GM19463 (cell line): ENCODE measurements at regions not wholly inside any gene's neighbourhood (a gene's known extent, or its start where the extent isn't known, plus 50 kb on each side); places are given as distances from the start of the nearest gene placed in this dataset.

ENCODE experiments used
- ATAC-seq: cut with Tn5 transposase; IDR thresholded peaks from one replicate; pipeline ENCODE4 v1.9.1; 2021; ENCODE audit warnings: mild to moderate bottlenecking, moderate library complexity; ENCODE audit not compliant: unreplicated experiment

GRCh38 chr5:156103155-156103885 is 223.6 kb upstream of the SGCD start:
- ATAC-seq: no peak

- ATAC-seq: no peak
These were observed 217.5 kb upstream of the SGCD start for GRCh38 chr5:156109317-156110023.

- no peak for ATAC-seq
These were observed 207.3 kb upstream of the SGCD start for GRCh38 chr5:156119692-156120091.

GRCh38 chr5:156120777-156121176 is 206.2 kb upstream of the SGCD start:
- no peak for ATAC-seq

- no peak for ATAC-seq
These were observed 205.7 kb upstream of the SGCD start for GRCh38 chr5:156121234-156121633.

GRCh38 chr5:156121882-156122281 is 205.1 kb upstream of the SGCD start:
- ATAC-seq: no peak

- no peak for ATAC-seq
These were observed 202.3 kb upstream of the SGCD start for GRCh38 chr5:156124708-156125107.

- no peak for ATAC-seq
These were observed 201.8 kb upstream of the SGCD start for GRCh38 chr5:156125118-156125517.

GRCh38 chr5:156126716-156127115 is 200.2 kb upstream of the SGCD start:
- ATAC-seq: no peak

GRCh38 chr5:156128026-156128425 is 198.9 kb upstream of the SGCD start:
- no peak for ATAC-seq

- no peak for ATAC-seq
These were observed 192.7 kb upstream of the SGCD start for GRCh38 chr5:156134216-156134615.

- ATAC-seq: no peak
These were observed 191.4 kb upstream of the SGCD start for GRCh38 chr5:156135531-156135930.

- ATAC-seq: no peak
These were observed 189.7 kb upstream of the SGCD start for GRCh38 chr5:156137071-156137869.

- no peak for ATAC-seq
These were observed 184.1 kb upstream of the SGCD start for GRCh38 chr5:156142867-156143266.

- no peak for ATAC-seq
These were observed 179.6 kb upstream of the SGCD start for GRCh38 chr5:156147261-156147943.

- ATAC-seq: no peak
These were observed 179.0 kb upstream of the SGCD start for GRCh38 chr5:156147944-156148285.

GRCh38 chr5:156148301-156148700 is 178.7 kb upstream of the SGCD start:
- ATAC-seq: no peak

GRCh38 chr5:156149213-156149612 is 177.8 kb upstream of the SGCD start:
- ATAC-seq: no peak

- ATAC-seq: no peak
These were observed 173.4 kb upstream of the SGCD start for GRCh38 chr5:156153602-156154001.

- ATAC-seq: no peak
These were observed 172.2 kb upstream of the SGCD start for GRCh38 chr5:156154757-156155156.

- no peak for ATAC-seq
These were observed 171.4 kb upstream of the SGCD start for GRCh38 chr5:156155598-156155997.
